ENCODE measurements at regions not wholly inside any gene's neighbourhood (a gene's known extent, or its start where the extent isn't known, plus 50 kb on each side); places are given as distances from the start of the nearest gene placed in this dataset.

DNA sequence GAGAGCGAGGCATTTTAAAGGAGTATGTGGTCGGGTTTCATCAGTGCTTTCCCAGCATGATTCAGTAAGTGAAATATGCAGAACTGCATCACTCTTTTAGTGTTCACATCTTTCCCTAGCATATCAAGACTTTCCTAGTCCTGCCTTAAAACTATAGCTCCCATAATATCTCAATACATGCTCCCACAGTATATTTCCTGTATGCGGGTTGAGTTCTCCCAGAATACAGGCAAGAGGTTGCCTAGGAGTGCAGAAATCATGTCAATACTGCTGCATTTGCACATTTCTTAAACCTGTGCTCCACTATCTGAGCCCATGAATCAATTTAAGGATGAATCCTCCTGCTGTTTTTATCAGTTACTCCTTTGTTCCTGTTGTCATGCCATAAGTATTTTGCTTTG, 386.6 kb upstream of the SLC35B3 start:
- TF ChIP-seq, protein P1, sequence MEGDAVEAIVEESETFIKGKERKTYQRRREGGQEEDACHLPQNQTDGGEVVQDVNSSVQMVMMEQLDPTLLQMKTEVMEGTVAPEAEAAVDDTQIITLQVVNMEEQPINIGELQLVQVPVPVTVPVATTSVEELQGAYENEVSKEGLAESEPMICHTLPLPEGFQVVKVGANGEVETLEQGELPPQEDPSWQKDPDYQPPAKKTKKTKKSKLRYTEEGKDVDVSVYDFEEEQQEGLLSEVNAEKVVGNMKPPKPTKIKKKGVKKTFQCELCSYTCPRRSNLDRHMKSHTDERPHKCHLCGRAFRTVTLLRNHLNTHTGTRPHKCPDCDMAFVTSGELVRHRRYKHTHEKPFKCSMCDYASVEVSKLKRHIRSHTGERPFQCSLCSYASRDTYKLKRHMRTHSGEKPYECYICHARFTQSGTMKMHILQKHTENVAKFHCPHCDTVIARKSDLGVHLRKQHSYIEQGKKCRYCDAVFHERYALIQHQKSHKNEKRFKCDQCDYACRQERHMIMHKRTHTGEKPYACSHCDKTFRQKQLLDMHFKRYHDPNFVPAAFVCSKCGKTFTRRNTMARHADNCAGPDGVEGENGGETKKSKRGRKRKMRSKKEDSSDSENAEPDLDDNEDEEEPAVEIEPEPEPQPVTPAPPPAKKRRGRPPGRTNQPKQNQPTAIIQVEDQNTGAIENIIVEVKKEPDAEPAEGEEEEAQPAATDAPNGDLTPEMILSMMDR (IDR thresholded peaks at IDR 0.05; ENCODE audit: extremely low read depth in 1 of 2, insufficient read depth in 1 of 2, low read depth in 1 of 2, low read length in 2 of 2), result no peak
- no peak for TF ChIP-seq POLR2AphosphoS5 (IDR thresholded peaks at IDR 0.05; ENCODE audit: insufficient read depth, low read depth, low read length)
- no peak for TF ChIP-seq POLR2A (IDR thresholded peaks at IDR 0.05; ENCODE audit: low read depth, low read length)
- TF ChIP-seq EZH2 (IDR thresholded peaks at IDR 0.05; ENCODE audit: borderline replicate concordance, low read depth, low read length, severe bottlenecking), result no peak
- no peak for TF ChIP-seq FOS (IDR thresholded peaks at IDR 0.05; ENCODE audit: borderline replicate concordance, insufficient read depth, low read length)
- no peak for TF ChIP-seq MAX (IDR thresholded peaks at IDR 0.05; ENCODE audit: insufficient read depth, insufficient read length)
